OCI-M1 (cell line): ENCODE measurements at regions not wholly inside any gene's neighbourhood (a gene's known extent, or its start where the extent isn't known, plus 50 kb on each side); places are given as distances from the start of the nearest gene placed in this dataset.

Experiments
- DNase-seq: peaks from one replicate; lab custom pipeline; 2025; lab: John Stamatoyannopoulos, UW

DNA sequence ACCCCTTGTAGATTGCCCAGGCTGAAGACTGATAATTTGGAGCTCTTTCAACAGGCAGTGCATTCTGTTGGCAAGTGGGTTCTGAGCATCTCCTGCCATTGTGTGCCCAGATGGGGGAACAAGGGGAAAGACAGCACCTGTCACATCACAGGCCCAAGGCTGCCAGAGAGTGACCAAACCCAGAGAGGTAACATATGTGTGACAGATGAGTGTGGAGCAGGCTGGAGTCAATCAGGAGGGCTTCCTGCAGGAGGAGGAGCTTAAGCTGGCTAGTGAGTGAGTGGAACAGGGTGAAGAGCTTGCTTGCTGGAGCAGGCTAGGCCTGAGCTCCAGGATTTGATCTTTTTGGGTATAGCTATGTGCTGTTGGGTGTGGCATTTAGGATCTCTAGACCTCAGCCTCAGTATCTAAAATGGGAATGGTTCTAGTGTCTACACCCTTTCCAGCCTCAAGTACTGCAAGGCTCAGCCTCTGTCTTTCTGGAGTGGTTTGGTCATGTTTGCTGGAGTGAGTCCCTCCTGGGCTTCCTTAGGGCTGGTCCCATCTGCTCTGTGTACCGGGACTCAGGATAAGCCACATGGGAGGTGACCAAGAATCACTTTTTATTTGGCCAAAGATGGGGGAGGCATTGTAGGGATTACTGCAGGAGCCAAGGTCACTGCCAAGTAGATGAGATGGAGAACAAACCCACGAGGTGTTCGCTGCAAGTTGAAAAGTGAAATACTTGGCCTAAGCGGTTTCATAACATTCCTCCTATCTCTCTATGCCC lies 152.4 kb upstream of the TSHZ3 start:
- DNase-seq = no peak

DNA sequence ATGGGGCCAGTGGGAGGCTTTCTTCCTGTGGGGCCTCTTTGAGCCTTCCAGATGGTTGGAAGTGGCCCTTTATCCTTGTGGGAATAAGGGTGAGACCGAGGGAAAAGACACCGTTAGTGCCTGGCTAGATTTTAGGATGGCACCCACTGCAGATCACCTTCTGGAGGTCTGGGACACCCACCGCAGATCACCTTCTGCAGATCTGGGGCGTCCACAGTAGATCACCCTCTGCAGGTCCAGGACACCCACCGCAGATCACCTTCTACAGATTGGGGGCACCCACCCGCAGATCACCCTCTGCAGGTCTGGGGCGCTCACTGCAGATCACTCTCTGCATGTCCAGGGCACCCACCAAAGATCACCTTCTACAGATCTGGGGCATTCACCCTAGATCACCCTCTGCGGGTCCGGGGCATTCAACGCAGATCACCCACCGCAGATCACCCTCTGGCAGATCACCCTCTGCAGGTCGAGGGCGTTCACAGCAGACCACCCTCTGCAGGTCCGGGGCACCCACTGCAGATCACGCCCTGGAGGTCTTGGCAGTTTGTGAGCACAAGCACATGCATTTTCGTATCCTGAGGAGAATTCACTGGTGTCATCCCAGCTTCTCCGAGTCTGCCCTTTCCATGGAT lies 153.4 kb upstream of the TSHZ3 start:
- no peak for DNase-seq

DNA sequence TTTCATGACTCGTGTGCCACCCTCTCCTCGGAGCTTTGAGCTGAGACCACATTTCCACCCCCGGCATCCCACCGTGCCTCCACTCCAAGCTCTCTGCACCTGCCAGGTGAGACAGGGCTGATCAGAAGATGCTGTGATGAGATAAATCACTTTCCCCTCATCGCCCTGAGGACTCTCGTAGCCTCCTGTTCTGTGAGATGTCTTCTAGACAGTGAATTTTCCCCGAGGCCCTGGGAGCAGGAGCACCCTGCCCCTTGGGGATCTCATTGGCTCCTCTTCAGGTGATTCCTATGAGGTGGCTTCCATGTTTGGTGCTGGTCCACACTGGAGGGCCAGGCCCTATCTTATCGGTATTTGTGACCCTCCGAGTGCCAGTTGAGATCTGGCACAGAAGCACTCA lies 154.0 kb upstream of the TSHZ3 start:
- no peak for DNase-seq

DNA sequence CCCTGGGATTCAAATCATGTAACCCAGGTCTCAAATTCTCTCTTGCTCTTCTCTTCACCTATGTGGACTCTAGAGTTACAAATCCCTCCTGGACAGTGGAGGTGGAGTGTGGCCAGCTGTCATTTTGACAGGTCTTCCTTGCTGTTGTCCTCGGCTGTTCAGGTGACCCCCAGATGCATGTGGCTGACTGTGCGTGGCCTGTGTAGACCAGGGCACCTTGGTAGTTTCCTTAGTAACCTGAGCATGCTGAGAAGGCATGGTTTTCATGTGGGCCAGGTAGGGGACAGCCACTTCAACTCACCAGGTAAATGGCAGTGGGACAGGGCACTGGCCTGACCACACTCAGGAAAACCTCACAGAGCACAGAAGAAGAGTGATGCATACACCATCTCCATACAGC lies 155.0 kb upstream of the TSHZ3 start:
- DNase-seq = no peak

DNA sequence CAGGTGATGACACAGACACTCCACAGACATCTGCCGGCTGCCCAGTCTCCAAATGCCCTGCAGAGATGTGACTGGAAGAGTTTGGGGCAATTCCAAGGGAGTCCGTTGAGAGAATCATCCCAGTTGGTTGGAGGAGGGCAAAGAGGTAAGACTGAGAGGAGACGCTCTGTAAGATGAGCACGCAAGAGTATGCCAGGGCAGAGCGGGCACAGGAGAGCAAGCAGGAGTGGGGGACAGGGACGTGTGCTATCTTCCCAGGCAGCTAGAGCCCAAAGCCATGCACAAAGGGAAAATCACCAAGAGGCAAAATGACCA lies 156.3 kb upstream of the TSHZ3 start:
- DNase-seq = no peak

DNA sequence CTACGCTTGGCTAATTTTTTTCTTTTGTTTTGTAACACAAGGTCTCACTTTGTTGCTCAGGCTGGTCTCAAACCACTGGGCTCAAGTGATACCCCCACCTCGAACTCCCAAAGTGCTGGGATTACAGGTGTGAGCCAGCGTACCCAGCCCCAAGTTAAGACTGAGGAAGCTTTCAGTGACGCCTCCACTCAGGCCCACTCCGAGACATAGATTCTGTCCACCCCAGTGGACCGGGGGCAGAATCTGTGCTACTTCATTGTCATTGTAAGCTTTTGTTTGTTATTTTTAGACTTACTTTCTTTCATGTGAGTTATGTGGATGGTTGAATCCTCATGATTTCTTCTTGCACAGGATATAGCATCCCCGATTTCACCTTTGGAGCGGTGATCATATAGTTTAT lies 156.9 kb upstream of the TSHZ3 start:
- DNase-seq = no peak

DNA sequence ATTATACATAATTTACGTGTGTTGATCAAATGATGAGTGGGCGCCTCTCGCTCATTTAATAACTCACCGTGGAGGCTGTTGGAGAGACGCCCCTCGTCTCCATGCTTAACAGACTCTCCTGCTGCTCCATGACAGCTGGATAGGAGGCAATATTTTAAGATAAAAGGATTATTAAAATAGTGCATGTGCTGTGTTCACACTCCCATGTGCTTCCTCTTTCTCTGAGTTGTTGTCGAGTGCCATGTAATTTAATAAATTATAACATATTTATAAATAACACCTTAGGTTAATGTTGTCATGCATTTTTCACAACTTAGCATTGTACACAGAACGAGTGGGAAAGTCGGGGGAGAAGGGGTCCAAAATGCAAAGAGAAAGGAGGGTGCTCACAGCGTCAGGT lies 161.4 kb upstream of the TSHZ3 start:
- no peak for DNase-seq

DNA sequence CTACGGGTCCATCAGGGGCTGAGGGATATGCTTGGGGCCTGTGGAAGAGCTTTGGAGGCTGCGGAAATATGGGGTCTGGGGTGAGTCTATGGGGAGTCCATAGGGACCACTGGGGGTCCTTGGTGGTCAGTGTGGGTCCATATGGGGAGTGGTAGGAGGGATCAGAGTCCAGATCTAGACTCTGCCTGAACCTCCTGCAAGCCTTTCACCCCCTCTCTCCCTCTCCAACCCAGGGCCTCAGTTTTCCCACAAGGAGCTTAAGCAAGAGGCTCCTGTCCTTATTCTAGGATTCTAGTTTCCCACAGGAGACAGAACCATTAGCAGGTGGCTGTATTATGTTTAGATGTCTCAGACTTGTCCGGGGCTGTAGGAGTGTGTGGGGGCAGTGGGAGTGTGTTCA lies 161.9 kb upstream of the TSHZ3 start:
- no peak for DNase-seq

DNA sequence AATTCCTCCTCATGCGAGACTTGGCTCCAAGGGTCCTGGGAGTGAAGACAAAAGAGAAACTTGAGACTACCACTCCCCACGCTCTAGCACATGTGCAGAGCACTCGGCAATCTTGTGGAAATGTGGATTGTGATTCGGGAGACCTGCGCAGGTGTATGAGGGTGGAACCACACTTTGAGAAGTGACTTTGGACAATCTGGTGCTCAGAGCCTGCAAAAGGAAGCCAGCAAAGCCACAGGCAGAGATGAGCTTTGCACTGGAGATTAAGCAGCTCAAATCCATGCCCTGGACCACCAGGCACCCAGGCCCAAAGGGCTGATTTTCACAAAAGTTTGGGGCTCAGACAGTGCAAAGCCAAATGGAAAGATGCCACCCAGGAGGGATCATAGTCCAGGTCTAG lies 162.5 kb upstream of the TSHZ3 start:
- no peak for DNase-seq

DNA sequence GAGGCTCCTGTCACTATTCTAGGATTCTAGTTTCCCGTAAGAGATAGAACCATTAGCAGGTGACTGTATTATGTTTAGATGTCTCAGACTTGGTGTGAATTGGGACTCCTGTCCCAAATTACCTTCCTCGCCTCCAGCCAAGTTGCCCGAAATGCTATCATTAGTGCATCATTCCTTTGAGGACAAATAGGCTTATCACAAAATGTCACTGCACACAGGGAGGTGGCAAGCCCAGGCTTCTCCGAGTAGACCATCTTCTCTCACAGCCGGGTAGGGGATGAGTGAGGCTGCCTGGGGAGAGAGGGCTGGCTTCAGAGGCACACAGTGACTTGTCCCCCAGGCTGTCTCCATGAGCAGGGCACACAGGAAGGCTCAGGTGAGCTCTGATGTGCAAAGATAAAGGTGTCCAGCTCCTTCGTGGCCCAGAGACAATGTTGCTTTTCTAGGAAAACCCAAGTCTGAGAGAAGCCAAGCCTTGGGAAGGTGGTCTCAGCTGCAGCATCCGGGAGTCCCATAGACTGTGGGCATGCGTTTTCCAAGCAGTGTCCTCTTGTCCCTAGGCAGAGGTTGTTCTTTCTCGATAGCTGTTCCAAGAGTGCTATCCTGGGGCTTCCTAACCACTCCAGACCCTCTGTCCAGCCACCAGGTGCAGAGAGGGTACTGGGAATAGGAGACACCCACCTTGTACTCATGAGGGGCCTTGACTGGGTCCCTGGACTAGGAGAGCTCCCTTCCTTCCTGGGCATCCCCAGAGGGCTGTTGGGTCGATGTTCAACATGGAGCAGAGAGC lies 163.1 kb upstream of the TSHZ3 start:
- no peak for DNase-seq

DNA sequence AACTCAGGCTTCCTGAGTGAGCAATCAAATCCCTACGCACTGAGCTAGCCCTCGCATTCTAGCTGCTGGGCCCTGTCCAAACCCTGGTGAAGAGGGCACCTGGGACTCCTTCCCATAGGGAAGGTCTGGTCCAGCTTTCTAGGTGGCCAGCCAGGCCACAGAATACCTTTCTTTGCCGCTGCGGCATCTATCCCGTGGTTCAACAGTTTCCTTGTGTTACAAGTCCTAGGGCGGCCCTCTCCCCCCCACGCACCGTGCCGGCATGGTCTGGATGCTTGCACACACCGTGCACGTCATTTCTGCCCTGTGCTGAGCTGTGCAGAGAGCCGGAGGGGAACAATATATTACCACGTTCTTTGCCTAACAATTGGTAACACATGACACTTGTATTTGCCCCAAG lies 164.6 kb upstream of the TSHZ3 start:
- no peak for DNase-seq

DNA sequence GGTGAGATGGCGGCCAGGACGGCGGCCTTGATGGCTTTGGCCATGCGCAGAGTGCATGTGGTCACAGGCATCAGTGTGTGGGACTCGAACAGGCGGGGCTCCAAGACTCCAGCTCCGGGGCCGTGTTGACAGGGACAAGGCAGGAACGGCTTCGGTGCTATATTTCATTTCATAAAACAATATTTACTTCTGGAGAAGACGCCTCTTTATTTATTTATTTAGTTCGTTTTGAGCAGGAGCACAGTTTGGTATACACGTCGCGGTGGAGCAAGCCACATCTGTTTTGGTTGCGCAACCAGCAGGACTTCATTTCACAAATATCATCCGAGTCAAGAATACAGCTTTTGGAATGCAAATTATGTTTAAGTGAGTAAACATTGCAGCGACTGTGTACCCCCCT lies 166.7 kb upstream of the TSHZ3 start:
- no peak for DNase-seq

DNA sequence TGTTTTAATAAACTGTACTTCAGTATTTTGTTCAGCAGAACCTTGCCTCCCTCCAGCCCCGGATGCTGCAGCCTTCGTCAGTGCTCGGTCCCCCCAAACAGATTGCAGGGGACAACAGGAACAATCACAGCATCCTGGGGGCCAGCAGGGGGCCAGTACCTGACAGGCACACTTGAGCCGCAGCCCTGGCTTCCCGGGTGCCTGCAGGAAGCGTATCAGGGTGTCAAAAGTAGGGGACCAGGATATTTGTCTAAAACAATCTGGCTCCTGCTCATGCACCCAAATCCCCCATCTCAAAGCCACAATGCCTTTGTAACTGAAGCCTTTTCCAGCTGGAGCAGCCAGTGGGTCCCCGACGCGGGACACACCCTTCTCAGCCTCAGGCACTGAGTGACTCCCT lies 167.5 kb upstream of the TSHZ3 start:
- DNase-seq = no peak

DNA sequence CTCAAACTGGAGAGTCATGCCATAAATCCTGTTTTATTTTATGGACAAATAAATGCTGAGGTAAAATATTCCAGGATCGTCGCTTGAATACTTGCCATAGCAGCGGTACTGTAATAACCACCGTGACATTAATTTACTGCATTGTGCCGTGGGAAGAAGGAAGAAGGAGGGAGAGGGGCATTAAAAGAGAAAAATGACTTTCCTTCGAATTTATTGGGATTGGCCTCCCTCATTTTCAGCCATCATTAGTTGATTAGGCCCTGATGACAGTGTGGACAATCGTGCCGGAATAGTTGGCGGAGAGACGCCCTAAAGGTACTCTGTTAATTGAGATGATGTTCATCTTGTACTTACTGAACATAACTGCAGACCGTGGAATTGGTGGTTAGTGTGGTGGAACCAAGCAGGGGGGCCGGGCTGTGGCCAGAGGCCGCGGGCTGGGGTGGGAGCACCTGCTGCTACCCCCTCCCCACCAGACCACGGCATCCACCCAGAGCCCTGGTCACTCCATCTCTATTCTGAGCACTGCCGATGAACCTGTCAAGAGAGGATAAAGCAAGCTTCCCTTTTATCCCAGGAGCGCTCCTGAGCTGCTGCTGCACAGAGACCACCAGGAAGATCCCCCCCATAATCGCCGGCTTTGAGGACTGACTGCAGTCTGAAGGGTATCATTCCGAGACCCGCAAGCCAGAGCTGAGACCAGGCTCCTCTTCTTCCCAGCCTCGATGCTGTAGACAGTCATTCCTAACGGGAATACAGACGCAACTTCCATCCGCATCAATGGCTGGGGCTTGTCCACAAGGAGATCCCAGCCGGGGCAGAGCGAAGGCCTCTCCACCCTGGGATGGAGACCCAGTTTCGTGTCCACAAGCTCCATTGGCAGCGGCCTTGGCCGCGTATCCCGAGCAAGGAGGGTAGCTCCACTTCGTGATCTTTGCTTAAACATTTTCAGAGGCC lies 168.3 kb upstream of the TSHZ3 start:
- DNase-seq = no peak

DNA sequence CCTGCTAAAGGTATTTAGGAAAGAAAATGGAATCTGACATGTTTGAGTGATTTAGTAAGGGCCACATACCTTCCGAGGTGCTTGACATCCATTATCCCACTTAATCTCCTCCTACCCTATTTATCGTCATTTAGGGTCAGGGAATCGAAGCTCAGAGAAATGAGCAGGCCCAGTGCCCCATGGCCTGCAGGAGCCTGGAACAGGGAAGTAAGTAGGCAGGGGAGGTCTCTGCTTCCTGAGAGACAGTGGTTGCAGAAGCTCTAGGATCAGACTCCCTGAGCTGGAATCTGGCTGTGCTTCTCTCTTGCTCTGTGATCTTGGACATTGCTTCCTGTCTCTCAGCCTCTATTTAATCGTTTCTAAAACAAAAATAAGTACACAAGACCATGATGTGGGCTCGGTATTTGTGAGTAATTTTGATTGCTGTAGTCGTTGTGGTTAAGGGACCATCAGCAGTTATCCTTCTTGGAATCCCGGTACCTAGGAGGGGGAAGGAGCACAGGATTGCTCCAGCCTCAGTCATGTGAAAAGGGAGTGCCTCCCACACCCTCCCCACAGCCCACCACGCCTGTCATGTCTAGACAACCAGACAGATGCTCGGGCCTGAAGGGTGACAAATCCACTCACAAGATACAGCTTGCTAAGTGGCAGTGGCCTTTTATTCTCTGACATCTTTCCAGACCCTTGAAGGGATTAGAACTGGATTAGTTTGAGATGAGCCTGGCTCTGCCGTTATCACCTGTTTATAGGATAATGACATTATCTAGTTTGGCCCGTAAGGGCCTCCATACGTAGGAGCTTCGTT lies 169.2 kb upstream of the TSHZ3 start:
- no peak for DNase-seq

DNA sequence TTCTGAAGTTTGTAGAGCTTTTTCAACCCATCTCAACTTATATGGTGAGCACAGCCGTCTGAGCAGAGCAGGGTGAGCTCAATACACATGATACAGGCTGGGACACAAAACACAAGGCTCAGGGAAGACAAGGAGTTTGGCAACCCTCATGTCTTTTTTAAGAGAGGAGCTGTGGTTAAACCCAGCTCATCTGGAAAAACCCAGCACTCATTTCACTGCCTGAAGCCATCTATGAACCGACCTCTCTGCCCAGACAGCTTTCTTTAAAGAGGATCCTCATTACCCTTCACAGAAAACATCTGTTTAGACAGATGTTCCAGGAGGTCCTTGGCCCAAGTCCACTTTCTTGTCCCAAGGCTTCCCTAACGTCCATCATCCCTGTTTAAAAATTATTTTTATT lies 170.0 kb upstream of the TSHZ3 start:
- no peak for DNase-seq

DNA sequence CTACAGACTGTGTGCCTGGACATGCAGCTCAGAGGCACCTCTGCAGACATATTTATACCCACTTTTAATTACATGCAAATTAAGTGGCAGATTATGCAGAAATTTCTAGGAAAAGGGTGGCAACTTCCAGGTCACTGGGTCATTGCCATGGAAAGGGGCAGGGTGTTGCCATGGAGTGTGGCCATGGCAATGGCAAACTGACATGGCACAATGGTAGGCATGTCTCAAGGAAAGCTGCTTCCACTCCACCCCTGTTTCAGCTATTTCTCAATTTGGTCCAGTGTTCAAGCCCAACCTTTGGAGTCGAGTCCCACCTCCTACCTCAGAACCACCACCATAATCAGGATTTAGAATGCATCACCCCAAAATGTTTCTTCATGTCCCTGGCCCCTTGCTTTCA lies 170.7 kb upstream of the TSHZ3 start:
- no peak for DNase-seq

DNA sequence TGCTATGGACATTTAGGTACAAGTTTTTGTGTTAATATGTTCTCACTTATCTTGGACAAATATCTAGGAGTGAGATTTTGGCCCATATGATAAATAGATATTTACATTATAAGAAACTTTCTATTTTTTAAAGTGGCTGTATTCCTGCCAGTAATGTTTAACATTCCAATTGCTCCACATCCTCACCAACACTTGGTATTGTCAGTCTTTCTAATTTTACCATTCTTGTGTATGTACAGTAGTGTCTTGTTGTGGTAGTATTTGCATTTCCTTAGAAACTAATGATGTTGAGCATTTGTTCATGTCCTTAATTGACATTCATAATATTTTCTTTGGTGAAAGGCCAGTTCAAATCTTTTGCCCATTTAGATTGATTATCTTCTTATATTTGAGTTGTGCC lies 171.4 kb upstream of the TSHZ3 start:
- no peak for DNase-seq

DNA sequence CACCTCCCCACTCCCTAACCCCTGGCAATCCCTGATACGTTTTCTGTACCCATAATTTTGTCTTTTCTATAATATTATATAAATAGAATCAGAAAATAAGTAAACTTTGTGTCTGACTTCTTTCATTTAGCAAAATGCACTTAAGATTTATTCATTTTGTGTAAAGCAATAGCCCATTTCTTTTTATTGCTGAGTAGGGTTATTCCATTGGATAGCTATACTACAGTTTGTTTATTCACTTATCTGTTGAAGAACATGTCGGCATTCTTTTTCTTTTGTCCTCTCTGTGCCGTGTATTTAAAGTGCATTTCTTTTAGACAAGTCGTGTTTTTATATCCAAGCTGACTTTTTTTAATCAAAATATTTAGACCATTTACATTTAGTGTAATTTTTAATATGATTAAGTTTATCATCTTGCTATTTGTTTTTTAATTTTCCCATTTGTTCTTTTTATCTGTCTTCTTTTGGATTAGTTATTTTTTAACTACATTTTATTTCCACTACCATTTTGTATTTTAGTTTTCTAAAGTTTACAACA lies 176.4 kb upstream of the TSHZ3 start:
- no peak for DNase-seq

DNA sequence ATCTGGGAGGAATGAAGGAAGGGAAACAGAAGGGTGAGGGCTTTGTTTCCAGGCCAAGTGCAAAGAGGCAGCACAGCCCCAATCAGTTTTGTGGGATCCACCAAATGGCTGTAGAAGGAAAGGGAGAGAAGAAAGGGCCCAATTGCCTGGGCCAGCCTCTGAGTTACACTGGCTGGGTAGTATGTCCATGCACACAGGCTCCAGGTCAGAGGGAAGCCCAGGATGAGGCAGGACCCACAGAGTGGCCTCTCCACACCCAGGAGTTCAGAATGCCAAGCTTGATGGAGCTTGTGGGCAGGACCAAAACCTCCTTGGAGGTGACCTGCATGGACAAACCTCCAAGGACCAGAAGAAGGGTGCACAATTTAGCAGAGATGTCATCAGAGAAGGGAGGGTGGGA lies 178.2 kb upstream of the TSHZ3 start:
- no peak for DNase-seq

DNA sequence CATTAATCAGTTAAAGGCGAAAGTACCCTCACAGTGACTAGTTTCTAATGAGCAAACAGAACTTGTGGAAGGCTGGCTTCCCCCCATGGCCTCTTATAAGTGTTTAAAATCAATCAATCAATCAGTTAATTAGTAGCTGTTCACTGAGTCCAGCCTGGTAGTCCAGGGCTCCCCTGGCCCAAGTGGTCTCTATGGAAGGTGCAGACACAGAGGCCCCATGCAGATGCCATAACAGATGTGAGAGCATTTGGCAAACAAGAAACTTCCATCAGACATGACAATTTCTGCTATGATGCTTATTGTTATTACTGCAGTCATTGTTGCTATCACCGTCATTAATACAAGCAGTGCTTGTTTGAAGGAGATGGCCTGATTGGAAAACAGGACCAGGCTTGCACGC lies 179.0 kb upstream of the TSHZ3 start:
- no peak for DNase-seq
